Hematopoietic multipotent progenitor cell (in vitro differentiated cells): ENCODE measurements at regions not wholly inside any gene's neighbourhood (a gene's known extent, or its start where the extent isn't known, plus 50 kb on each side); places are given as distances from the start of the nearest gene placed in this dataset.
"Not testable (repeated sequence)": the region's sequence is repeated elsewhere in the genome, so short reads cannot be mapped to it uniquely, and the experiment has no call there.

Source experiments
- DNase-seq, 3 donors: peaks; one replicate each; pipeline ENCODE4 v3.0.0-alpha.2; 2011 to 2015; ENCODE audit warnings: low read depth in 2 of 3, low spot score in 2 of 3

DNA sequence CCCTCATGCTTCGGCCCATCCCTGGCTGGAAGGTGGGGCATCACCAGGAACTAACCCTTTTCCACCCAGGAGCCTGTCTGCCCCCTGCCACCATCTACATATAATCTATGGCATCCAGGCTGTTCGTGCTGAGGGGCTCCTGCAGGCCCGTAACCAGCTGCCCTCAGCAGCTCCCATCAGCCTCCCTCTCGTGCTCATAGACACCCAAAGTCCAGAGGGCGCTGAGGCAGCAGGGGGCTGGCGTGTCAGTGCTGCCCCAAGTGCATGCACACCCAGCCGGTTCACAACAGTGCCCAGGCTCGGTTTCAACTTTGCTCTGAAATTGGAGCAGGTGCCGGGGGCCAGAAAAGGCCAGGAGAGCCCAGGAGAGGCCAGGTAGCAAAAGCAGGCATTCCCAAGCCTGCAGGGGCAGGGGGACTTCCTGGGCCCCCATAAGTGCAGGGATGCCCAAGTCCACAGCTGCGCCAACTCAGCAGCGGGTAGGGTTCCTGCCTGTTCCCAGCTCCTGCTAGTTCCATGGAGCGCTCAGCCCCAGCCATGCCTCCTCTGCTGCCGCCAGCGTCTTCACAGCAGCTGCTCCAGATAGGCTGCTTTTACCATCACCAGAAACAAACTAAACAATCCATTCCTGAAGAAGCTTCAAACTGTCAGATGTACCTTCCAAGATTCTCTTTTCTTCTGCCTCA, 558.2 kb upstream of the GNPDA2 start:
- no peak for DNase-seq

DNA sequence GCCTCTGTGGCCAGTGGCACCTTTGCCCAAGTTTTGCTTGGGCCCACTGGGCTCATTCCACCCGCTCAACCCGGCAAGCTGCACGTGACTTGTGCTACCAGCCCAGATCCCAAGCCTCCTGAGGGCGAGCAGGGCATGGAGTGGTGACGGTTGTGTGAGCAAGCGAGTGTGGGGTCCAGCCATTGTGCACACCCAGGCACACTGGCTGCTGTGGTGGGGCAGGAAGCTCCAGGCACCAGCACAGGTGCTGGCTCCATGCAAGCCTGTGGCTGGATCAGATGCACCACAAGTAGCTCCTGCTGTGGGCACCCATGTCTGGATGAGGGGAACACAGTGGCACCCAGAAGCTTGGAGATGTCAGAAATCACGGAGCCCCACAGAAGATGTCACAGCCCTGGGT, 557.0 kb upstream of the GNPDA2 start:
- no peak for DNase-seq

DNA sequence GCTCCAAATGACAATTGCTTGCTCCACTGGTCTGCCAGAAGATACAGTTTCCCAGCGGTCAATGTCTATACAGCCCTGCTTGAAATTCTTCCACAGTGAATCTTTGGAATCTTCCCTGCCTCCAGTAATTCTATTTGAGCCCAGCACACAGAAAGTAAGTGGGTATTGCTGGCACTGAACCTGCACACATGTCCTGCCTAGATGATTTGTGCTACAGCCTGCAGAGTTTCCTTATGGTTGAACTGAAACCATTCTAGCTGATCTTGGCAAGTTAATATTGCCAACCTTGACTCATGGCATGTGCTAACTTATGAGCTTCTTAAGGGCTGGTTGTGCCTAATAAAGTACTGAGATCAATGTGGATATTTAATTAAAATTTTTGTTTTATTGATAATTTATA, 553.8 kb upstream of the GNPDA2 start:
- DNase-seq, result no peak

DNA sequence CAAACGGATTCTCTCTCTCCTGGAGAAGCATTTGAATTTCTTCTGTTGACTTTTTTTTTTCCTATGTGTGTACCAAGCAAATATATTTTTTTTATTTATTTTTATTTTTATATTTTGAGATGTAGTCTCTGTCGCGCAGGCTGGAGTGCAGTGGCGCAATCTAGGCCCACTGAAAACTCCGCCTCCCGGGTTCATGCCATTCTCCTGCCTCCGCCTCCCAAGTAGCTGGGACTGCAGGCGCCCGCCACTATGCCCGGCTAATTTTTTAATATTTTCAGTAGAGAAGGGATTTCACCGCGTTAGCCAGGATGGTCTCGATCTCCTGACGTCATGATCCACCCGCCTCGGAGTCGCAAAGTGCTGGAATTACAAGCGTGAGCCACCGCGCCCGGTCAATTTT, 549.5 kb upstream of the GNPDA2 start:
- no peak for DNase-seq

DNA sequence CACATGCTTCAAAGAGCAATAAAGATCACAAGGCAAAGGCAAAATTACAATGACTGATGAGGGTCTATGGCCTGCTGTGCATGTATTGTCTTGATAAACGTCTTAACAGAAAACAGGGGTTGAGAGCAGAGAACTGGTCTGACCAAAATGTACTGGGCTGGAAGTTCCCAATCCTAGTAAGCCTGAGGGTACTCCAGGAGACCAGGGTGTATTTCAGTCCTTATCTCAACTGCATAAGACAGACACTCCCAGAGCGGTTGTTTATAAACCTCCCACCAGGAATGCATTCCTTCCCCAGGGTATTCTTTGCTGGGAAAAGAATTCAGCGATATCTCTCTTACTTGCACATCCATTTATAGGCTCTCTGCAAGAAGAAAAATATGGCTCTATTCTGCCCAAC, 521.8 kb upstream of the GNPDA2 start:
- not testable (repeated sequence) for DNase-seq

DNA sequence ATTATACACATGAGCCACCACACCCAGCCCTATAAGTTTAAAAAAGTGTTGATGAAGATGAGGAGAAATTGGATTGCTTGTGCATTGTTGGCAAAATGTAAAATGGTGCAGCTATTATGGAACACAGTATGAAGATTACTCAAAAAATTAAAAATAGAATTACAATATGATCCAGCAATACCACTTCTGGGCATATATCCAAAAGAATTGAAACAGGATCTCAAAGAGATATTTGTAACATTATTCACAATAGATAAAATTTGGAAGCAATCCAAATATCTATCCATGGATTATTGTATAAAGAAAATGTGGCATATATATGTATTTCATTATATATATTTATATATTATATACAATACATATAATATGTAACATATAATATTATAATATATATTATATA, 515.6 kb upstream of the GNPDA2 start:
- no peak for DNase-seq

DNA sequence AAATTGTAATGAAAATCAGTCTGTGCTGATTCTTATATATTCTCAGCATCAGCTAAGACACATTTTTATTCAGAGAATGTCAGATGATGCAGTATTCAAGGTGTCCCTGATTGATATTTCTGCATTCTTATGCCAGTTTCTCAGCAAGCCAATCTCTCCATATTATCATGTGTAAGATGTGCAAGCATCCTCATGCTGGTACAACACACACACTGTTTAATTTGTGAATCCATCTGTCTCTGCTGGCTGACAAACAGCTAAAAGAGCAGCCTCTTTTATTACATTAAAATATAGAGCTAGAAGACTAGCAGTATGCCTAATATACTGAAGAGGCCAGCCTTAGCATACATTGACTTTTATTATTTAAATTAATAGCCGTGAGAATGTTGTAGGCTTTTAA, 502.9 kb upstream of the GNPDA2 start:
- no peak for DNase-seq

DNA sequence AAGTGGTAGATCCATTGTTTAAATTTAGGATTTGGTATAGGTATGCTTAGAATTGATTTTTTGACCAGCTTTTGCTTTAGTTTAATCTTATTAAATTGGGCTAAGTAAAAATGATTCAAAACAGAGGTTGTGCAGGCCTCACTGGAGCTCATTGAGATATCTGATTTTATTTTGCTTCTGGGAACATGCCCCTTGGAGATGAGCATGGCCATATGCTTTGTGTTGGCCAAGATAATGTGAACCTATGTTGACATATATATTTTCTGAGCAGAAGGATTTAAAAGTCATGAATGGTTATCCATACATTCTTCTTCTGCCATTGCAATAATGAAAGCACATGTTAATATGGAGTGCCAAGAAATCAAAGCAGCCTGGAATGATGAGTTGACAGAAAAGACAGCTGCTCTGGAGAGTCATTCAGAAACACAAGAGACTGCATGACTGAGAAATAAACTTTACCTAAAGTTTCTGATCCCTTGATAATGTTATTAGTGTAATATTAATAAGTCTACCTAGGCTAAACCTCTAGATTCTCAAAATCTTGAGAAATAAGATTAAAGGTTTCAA, 489.7 kb upstream of the GNPDA2 start:
- DNase-seq, result no peak

DNA sequence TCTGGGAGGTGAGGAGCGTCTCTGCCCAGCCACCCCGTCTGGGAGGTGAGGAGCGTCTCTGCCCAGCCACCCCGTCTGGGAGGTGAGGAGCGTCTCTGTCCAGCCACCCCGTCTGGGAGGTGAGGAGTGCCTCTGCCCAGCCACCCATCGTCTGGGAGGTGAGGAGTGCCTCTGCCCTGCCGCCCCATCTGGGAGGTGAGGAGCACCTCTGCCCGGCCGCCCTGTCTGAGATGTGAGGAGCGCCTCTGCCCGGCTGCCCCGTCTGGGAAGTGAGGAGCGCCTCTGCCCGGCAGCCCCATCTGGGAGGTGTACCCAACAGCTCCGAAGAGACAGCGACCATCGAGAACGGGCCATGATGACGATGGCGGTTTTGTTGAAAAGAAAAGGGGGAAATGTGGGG, 482.1 kb upstream of the GNPDA2 start:
- DNase-seq, result not testable (repeated sequence)

DNA sequence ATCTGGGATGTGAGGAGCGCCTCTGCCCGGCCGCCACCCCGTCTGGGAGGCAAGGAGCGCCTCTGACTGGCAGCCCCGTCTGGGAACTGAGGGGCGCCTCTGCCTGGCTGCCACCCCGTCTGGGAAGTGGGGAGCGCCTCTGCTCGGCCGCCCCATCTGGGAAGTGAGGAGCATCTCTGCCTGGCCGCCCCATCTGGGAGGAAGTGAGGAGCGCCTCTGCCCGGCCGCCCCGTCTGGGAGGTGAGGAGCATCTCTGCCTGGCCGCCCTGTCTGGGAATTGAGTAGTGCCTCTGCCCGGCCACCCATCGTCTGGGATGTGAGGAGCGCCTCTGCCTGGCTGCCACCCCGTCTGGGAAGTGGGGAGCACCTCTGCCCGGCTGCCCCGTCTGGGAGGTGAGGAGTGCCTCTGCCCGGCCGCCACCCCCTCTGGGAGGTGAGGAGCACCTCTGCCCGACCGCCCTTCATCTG, 481.5 kb upstream of the GNPDA2 start:
- not testable (repeated sequence) for DNase-seq

DNA sequence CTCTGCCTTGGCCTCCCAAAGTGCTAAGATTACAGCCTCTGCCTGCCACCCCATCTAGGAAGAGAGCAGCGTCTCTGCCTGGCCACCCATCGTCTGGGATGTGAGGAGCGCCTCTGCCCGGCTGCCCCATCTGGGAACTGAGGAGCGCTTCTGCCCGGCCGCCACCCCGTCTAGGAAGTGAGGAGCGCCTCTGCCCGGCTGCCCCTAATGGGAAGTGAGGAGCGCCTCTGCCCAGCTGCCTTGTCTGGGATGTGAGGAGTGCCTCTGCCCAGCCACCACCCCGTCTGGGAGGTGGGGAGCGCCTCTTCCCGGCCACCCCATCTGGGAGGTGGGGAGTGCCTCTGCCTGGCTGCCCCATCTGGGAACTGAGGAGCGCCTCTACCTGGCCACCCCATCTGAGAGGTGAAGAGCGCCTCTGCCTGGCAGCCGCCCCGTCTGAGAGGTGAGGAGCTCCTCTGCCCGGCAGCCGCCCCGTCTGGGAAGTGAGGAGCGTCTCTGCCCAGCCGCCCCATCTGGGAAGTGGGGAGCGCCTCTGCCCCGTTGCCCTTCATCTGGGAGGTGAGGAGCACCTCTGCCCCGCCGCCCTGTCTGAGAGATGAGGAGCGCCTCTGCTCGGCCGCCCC, 481.0 kb upstream of the GNPDA2 start:
- DNase-seq, result not testable (repeated sequence)

DNA sequence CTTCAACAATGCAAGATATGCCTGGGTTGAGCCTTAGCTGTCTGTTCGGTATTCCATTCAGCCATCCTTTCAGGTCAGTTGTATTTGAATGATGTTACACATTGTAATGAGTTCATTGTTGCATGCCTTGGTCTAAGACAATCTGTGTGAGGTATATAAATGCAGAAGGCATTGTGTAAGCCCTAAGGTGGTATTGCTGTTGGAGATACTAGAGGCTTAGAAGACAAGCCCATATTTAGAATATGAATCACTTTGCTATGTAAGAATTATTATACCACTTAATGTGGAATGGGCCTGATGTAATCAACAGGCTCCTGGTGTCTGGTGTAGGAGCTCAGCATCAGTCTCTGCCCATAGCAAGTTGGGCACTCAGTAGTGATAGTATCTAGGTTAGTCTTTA, 473.4 kb upstream of the GNPDA2 start:
- DNase-seq, result no peak

DNA sequence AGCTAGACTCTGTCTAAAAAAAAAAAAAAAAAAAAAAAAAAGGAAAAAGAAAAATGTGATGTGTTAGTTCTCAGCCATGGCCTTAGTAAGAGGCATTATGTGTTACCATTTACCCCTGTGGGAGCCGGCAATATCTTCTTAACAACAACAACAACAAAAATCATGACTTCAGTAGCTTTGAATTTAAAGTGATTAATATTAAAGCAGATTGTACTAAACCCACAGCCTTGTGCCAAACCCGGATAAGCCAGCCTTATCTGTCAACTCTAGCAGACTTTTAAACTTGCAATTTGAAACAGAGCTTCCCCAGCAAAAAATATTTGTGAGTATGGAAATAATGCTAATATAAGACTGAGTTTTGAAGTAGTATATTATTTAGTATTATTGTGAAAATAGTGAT, 462.1 kb upstream of the GNPDA2 start:
- no peak for DNase-seq

DNA sequence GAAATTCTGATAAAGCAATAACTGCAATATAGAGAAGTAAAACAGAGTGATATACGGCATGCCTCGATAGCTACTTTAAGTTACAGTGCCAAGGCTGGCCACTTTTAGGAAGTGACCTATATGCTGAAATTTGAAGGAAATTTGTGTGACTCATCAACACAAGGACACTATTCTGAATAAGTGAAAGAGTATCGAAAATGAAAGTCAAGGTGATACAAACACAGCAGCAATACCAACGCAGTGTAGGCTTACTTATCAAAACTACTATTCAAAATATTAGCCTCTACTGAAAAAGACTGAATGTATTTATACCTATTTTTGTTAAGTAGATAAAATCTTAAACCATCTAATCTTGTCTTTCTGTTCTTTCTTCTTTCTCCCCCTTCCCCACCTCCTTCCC, 459.9 kb upstream of the GNPDA2 start:
- no peak for DNase-seq

DNA sequence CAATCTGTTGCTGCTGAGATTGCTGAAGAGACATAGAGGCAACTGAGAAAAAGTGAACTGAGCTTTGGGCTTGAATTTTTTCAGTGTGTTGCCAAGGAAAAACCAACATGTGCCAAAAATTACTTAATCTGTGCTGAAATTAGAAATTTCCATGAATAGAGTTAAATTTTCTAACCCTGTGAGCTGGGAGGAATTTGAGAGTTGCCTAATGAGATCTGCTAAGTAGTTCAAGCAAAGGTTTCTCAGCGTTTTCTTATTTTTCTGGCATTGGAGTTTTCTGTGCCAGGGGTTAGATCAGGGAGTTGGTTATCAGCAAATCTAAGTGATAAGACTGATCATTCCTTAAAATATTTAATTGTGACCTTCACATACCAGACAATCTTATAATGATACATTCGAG, 457.5 kb upstream of the GNPDA2 start:
- no peak for DNase-seq

DNA sequence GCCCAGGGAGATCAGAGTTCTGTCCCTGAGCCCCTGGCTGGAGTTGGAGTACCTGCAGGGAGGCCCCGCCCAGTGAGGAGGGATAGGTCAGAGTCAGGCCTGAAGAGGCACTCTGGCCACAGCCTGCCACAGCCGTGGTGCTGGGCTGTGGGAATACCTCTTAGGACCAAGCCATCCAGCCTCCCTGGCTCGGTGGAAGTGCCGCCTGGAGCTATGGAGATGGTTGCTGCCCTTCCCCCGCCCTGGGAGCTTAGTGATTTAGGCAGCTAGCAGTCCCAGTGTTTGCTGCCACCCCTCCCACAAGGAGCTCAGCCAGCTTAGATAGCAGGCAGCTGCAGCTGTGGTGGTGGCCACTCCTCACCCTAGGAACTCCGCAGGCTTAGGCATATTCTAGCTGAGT, 446.3 kb upstream of the GNPDA2 start:
- no peak for DNase-seq

DNA sequence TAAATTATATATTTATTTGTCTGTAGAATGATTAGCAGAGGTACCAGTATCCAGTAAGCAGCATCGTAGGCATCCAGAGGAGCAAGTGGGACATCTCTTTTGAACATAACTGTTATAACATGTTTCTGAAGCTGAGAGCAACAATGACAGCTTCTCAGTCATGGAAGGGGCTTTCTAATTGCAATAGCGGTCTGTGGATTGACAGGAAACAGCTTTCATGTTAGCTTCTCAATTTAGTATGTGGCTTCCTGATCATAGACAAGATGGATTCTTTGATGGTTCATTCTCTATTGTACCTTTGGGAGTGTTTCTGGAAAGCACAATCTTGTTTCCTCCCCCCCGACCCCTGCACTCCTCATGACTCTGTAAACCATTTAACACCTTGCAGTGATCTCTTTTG, 434.6 kb upstream of the GNPDA2 start:
- DNase-seq, result no peak

DNA sequence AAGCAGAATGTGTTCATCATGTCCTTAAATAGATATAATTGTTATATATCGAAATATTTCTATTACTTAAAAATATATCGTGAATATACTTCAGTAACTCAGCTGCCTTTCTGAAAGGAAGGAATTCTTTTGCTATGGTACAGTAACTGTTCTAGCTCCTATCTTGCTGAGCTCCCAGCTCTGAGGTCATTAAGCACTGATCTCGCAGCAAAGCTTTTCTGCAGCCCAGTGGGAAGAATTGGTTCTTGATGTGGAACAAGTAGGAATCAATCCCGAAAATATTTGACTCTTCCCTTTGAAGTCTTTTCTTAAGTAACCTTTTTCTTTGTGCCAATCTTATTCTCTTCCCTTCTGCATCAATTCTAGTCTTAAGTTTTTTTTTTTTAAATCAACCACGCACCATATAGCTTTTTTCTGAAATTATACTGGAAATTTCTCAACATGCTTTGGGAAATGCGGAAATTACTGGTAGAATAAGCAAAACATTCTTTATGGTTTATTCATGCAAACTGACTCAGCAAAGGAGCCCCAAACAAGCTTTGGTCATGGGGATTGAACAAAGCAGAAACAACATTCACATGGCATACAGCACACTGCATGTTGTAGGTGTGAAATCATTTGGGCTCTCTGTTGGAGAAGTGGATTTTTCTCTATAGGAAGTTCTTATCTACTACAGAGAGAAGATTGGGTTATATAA, 428.9 kb upstream of the GNPDA2 start:
- no peak for DNase-seq

DNA sequence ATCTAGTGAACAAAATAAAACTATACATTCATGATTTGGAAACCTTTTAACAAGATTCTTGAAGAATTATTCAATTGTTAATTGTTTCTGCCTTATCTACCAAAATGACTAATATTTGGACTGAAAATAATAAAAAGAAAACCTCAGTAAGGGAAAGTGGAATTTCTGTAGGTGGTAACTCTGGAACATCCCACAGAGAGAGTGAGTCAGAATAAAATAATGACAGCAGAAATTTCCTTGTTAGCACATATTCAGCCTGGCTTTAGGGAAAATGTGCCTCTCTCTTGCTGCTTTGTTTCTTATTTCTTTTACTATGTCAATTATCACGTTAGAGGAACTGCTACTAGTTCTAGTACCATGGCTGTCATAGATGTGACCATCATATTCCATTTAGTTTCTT, 421.5 kb upstream of the GNPDA2 start:
- DNase-seq, result no peak

DNA sequence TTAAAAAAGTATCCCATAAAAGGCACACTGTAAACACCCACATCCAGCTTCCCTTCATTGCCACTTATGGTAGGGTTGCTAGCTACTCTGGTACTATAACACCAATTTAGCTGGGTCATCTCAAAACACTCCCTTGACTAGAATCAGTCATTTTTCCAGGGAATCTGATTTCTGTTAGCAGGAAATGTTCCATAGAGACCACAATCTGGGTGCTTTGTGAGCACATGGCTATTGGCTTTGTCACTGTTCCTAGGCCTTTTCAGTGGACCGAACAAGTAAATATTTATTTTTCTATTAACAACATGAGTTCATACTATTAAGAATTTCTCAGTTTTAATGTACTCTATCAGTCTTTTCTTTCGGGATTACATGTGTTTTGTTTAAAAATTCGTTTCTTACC, 404.7 kb upstream of the GNPDA2 start:
- DNase-seq, result no peak

DNA sequence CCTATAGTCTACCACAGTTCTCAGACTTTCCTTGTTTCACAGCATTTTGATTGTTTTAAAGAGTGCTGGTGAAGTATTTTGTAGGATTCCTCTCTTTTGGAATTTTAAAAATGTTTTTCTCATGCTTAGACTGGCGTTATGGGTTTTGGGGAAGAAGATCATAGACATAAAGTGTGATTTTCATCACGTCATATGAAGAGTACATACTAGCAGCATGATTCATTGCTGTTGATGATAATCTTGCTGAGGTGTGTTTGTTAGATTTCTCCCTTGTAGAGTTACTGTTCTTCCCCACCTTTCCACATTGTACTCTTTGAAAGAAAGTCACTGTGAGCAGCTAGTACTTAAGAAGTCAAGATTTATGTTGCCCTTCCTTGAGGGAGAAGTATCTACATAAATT, 396.1 kb upstream of the GNPDA2 start:
- no peak for DNase-seq
